H1 (cell line): ENCODE measurements at regions not wholly inside any gene's neighbourhood (a gene's known extent, or its start where the extent isn't known, plus 50 kb on each side); places are given as distances from the start of the nearest gene placed in this dataset.

Experiments used
- ATF3 ChIP-seq: IDR thresholded peaks from 2 replicates; pipeline ENCODE4 v1.6.1; 2011; ENCODE audit warnings: low read depth, mild to moderate bottlenecking, low read length; ENCODE audit not compliant: insufficient read depth
- BRCA1 ChIP-seq: IDR thresholded peaks from 2 replicates; pipeline ENCODE4 v1.6.1; 2012; ENCODE audit warnings: low read depth, low read length, improper control_type of control experiment
- CTCF ChIP-seq, 3 experiments: IDR thresholded peaks; 1 replicate in 2 of 3; 2 replicates in 1 of 3; pipeline versions ENCODE4 v1.5.1 to v1.6.1; 2011; ENCODE audit warnings: low read length in 3 of 3, mild to moderate bottlenecking in 3 of 3, inconsistent platforms in 2 of 3, low read depth in 1 of 3, moderate library complexity in 1 of 3; ENCODE audit not compliant: insufficient read depth in 1 of 3; ENCODE audit errors: control extremely low read depth in 1 of 3
- EGR1 ChIP-seq: IDR thresholded peaks from 2 replicates; pipeline ENCODE4 v1.6.1; 2011; ENCODE audit warnings: low read depth, low read length, borderline replicate concordance
- EZH2 ChIP-seq: fragments of 200-600 bp; sonication (generic); IDR thresholded peaks from 2 replicates; pipeline ENCODE4 v1.7.1; 2012; ENCODE audit warnings: low read depth, mild to moderate bottlenecking, moderate library complexity, low read length, inconsistent platforms; ENCODE audit not compliant: severe bottlenecking
- GTF2F1 ChIP-seq: IDR thresholded peaks from 2 replicates; pipeline ENCODE4 v1.6.1; 2012; ENCODE audit warnings: low read depth, low read length, improper control_type of control experiment, borderline replicate concordance
- HDAC2 ChIP-seq, 2 experiments: fragments of 300-600 bp in 1 of 2; sonication (generic) in 1 of 2; IDR thresholded peaks; 2 replicates each; pipeline ENCODE4 v1.6.1; 2011 to 2012; ENCODE audit warnings: low read depth in 2 of 2, low read length in 2 of 2, mild to moderate bottlenecking in 2 of 2, moderate library complexity in 2 of 2, borderline replicate concordance in 1 of 2, inconsistent platforms in 1 of 2
- MAFK ChIP-seq: IDR thresholded peaks from 2 replicates; pipeline ENCODE4 v1.6.1; 2012; ENCODE audit warnings: low read depth, mild to moderate bottlenecking, improper control_type of control experiment, low read length
- POLR2A ChIP-seq, 2 experiments: IDR thresholded peaks; 1 replicate in 1 of 2; 2 replicates in 1 of 2; pipeline ENCODE4 v1.6.1; 2011; ENCODE audit warnings: low read depth in 2 of 2, low read length in 2 of 2, mild to moderate bottlenecking in 2 of 2; ENCODE audit errors: control extremely low read depth in 1 of 2
- POLR2AphosphoS5 ChIP-seq: IDR thresholded peaks from 2 replicates; pipeline ENCODE4 v1.6.1; 2011; ENCODE audit warnings: low read depth, low read length
- RNF2 ChIP-seq: fragments of 200-900, 300-1000 bp; sonication (generic); IDR thresholded peaks from 2 replicates; pipeline ENCODE4 v1.7.1; 2016; ENCODE audit warnings: borderline replicate concordance, low read depth, mild to moderate bottlenecking, antibody characterized with exemption, low read length; ENCODE audit not compliant: poor library complexity, severe bottlenecking; ENCODE audit errors: missing control alignments
- SIN3A ChIP-seq, 2 experiments: IDR thresholded peaks in 1 of 2; conservative IDR thresholded peaks in 1 of 2; 2 replicates each; pipeline ENCODE4 v1.6.1; 2011 to 2012; ENCODE audit warnings: low read length in 2 of 2, improper control_type of control experiment in 1 of 2, low read depth in 1 of 2, mild to moderate bottlenecking in 1 of 2
- SIRT6 ChIP-seq: IDR thresholded peaks from one replicate; pipeline ENCODE4 v1.7.1; 2012; ENCODE audit warnings: low read length, inconsistent platforms
- ZNF274 ChIP-seq: IDR thresholded peaks from 2 replicates; pipeline ENCODE4 v1.7.0; 2012; ENCODE audit warnings: low read length, borderline replicate concordance; ENCODE audit errors: extremely low read depth

- TF ChIP-seq POLR2A (IDR thresholded peaks at IDR 0.05; ENCODE audit: control extremely low read depth in 1 of 2, low read depth in 2 of 2, low read length in 2 of 2) = no peak
- no peak for TF ChIP-seq EGR1
- no peak for TF ChIP-seq BRCA1
- no peak for TF ChIP-seq POLR2AphosphoS5
- no peak for TF ChIP-seq HDAC2 (IDR thresholded peaks at IDR 0.05; ENCODE audit: borderline replicate concordance in 1 of 2, low read depth in 2 of 2, low read length in 2 of 2)
- no peak for TF ChIP-seq SIRT6
- no peak for TF ChIP-seq ZNF274
- no peak for TF ChIP-seq MAFK
- no peak for TF ChIP-seq CTCF (IDR thresholded peaks at IDR 0.05; ENCODE audit: control extremely low read depth in 1 of 3, insufficient read depth in 1 of 3, low read depth in 1 of 3, low read length in 3 of 3)
- no peak for TF ChIP-seq SIN3A (conservative IDR thresholded peaks at IDR 0.05 in 1 of 2, IDR thresholded peaks at IDR 0.05 in 1 of 2; ENCODE audit: low read depth in 1 of 2, low read length in 2 of 2)
- no peak for TF ChIP-seq EZH2
- TF ChIP-seq ATF3 = no peak
- TF ChIP-seq RNF2 = no peak
- TF ChIP-seq GTF2F1 = no peak
These were observed 373.3 kb upstream of the KLF4 start for GRCh38 chr9:107862881-107863280.
